Transverse colon (tissue), 4 donors: ENCODE measurements at regions not wholly inside any gene's neighbourhood (a gene's known extent, or its start where the extent isn't known, plus 50 kb on each side); places are given as distances from the start of the nearest gene placed in this dataset.

Source experiments
- DNase-seq: peaks from one replicate; pipeline ENCODE4 v3.0.0-alpha.2; 2019
- H3K27ac ChIP-seq, 4 donors: fragments of 200-600 bp; sonication (generic); 2 replicates each; pipeline ENCODE4 v1.5.1; 2016 to 2018; ENCODE audit warnings: inconsistent platforms in 4 of 4
- H3K27me3 ChIP-seq: fragments of 200-600 bp; sonication (generic); 2 replicates; pipeline ENCODE4 v1.5.1; 2017; ENCODE audit warnings: inconsistent platforms
- H3K36me3 ChIP-seq, 4 donors: fragments of 200-600 bp; sonication (generic); 2 replicates each; pipeline ENCODE4 v1.5.1; 2017 to 2019; ENCODE audit warnings: inconsistent platforms in 4 of 4
- H3K4me1 ChIP-seq, 4 donors: fragments of 200-600 bp; sonication (generic); 2 replicates each; pipeline ENCODE4 v1.5.1; 2017 to 2020; ENCODE audit warnings: inconsistent platforms in 4 of 4
- H3K4me3 ChIP-seq, 4 donors: fragments of 200-600 bp; sonication (generic); 1 replicate in 1 of 4; 2 replicates in 3 of 4; pipeline versions ENCODE4 v1.5.1 to v1.6.1; 2017 to 2019; ENCODE audit warnings: inconsistent platforms in 4 of 4
- H3K9me3 ChIP-seq, 2 donors: fragments of 200-600 bp; sonication (generic); 2 replicates each; pipeline ENCODE4 v1.5.1; 2017 to 2019; ENCODE audit warnings: inconsistent platforms in 2 of 2
- CTCF ChIP-seq, 5 experiments: fragments of 200-600 bp in 3 of 5; fragments of 450-650 bp in 2 of 5; sonication (generic) in 3 of 5; IDR thresholded peaks; 1 replicate in 2 of 5; 2 replicates in 3 of 5; pipeline ENCODE4 v1.5.1; 2016 to 2017; ENCODE audit warnings: antibody characterized with exemption in 5 of 5, inconsistent platforms in 3 of 5, mild to moderate bottlenecking in 2 of 5, moderate library complexity in 1 of 5
- EP300 ChIP-seq: sonication (generic); formaldehyde crosslinking; IDR thresholded peaks from one replicate; pipeline ENCODE4 v1.6.1; 2017; ENCODE audit warnings: antibody characterized with exemption, low read depth
- POLR2A ChIP-seq: fragments of 450-650 bp; IDR thresholded peaks from one replicate; pipeline ENCODE4 v1.6.1; 2016; ENCODE audit warnings: antibody characterized with exemption, mild to moderate bottlenecking, moderate library complexity
- POLR2AphosphoS5 ChIP-seq, 3 donors: sonication (generic); formaldehyde crosslinking; IDR thresholded peaks; one replicate each; pipeline ENCODE4 v1.6.1; 2016; ENCODE audit warnings: antibody characterized with exemption in 3 of 3
- WGBS, 2 donors: methylation state at CpG; one replicate each; pipeline ENCODE4 v1.1.5; 2018; ENCODE audit warnings: low coverage in 1 of 2; 5-methylcytosine and 5-hydroxymethylcytosine counted together
- in situ Hi-C, 4 donors: fragments of 200-750 bp; cut with MboI; loops; one replicate each; pipeline versions ENCODE4 v1.15.0 to v1.15.1; 2017; ENCODE audit warnings: low sequenced_read_pairs in 3 of 4, low pct_ligation_motif_present in 1 of 4, low pct_unique_long_range_greater_than_20kb in 1 of 4
- intact Hi-C: fragments of 100-400 bp; cut with DNase I; formaldehyde crosslinking; loops from one replicate; pipeline ENCODE4 v1.15.1; 2023; ENCODE audit warnings: low total_unique reads

GRCh38 chr4:134798573-134798972 lies 597.0 kb upstream of the PABPC4L start:
- no peak overlapping the region for H3K4me3 ChIP-seq
- H3K27me3 ChIP-seq = no peaks in the 10 kb centered on the region
- H3K27ac ChIP-seq = no peak overlapping the region
- no peaks in the 10 kb centered on the region for H3K36me3 ChIP-seq
- no peaks in the 10 kb centered on the region for H3K9me3 ChIP-seq
- in situ Hi-C loops = no loop called here
- no peak for DNase-seq
- WGBS, 2 donors = 78 to 100% methylated on average over 1 of the region's 1 CpG
- H3K4me1 ChIP-seq = no peaks in the 10 kb centered on the region
- intact Hi-C loops = no loop called here
- TF ChIP-seq CTCF (IDR thresholded peaks at IDR 0.05) = no peak
- no peak for TF ChIP-seq POLR2AphosphoS5 (IDR thresholded peaks at IDR 0.05)
- no peak for TF ChIP-seq EP300
- TF ChIP-seq POLR2A = no peak

GRCh38 chr4:134787315-134787714 lies 585.7 kb upstream of the PABPC4L start:
- in situ Hi-C loops (no loop called here), intact Hi-C loops (no loop called here)
- TF ChIP-seq POLR2AphosphoS5 (IDR thresholded peaks at IDR 0.05) (no peak), POLR2A (no peak), CTCF (IDR thresholded peaks at IDR 0.05) (no peak), EP300 (no peak)
- no peaks in the 10 kb centered on the region for H3K36me3 ChIP-seq
- no peak overlapping the region for H3K27ac ChIP-seq
- H3K9me3 ChIP-seq = no peaks in the 10 kb centered on the region
- H3K4me3 ChIP-seq = no peak overlapping the region
- DNase-seq = no peak
- H3K4me1 ChIP-seq = no peaks in the 10 kb centered on the region
- no peaks in the 10 kb centered on the region for H3K27me3 ChIP-seq
- WGBS, 2 donors = 85% methylated on average over 1 of the region's 1 CpG; no CpG with 5 or more reads in 1 of the 2 donors

- no peak for DNase-seq
- no peak overlapping the region for H3K27ac ChIP-seq
- WGBS, 2 donors = 72 to 76% methylated on average over 2 of the region's 2 CpGs
- TF ChIP-seq EP300 (no peak), POLR2A (no peak), CTCF (IDR thresholded peaks at IDR 0.05) (no peak), POLR2AphosphoS5 (IDR thresholded peaks at IDR 0.05) (no peak)
- in situ Hi-C loops (no loop called here), intact Hi-C loops (no loop called here)
- H3K36me3 ChIP-seq = no peaks in the 10 kb centered on the region
- no peaks in the 10 kb centered on the region for H3K27me3 ChIP-seq
- no peaks in the 10 kb centered on the region for H3K4me1 ChIP-seq
- H3K4me3 ChIP-seq = no peak overlapping the region
- no peaks in the 10 kb centered on the region for H3K9me3 ChIP-seq
Observed at GRCh38 chr4:134780244-134780643, 578.7 kb upstream of the PABPC4L start.

- in situ Hi-C loops = no loop called here
Observed at GRCh38 chr4:134777606-134778005, 576.0 kb upstream of the PABPC4L start.

More at GRCh38 chr4:134777606-134778005, 576.0 kb upstream of the PABPC4L start:
- TF ChIP-seq CTCF (IDR thresholded peaks at IDR 0.05) = peak in 2 of 5 experiments; percentile 9 to 30
- no peak for TF ChIP-seq POLR2A
- no peak overlapping the region for H3K4me3 ChIP-seq
- intact Hi-C loops = no loop called here
- no peaks in the 10 kb centered on the region for H3K9me3 ChIP-seq
- no peak overlapping the region for H3K27ac ChIP-seq
- H3K36me3 ChIP-seq = no peaks in the 10 kb centered on the region
- 18 to 20% methylated on average over 1 to 2 of the region's 2 CpGs for WGBS, 2 donors
- H3K27me3 ChIP-seq = no peaks in the 10 kb centered on the region
- DNase-seq = no peak
- no peaks in the 10 kb centered on the region for H3K4me1 ChIP-seq
